ENCODE measurements at regions not wholly inside any gene's neighbourhood (a gene's known extent, or its start where the extent isn't known, plus 50 kb on each side); places are given as distances from the start of the nearest gene placed in this dataset.

DNA sequence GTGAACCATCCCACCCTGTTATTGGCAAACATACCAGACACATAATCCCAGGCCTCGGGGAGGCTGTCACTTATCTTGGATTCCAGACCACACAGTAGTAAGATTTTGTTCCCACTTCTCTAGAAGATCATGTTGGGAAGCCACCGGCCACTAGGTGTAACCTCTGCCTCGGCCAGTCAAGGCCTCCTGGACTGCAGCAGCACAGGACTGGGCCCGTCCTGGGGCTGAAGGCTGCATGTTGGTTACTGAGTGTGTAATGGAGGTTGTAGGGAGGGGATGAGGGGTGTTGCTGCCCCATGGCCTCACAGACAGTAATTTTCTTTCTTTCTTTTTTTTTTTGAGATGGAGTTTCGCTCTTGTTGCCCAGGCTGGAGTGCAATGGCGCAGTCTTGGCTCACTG is 92.4 kb upstream of the SYT13 start:
- TF ChIP-seq, protein P1, sequence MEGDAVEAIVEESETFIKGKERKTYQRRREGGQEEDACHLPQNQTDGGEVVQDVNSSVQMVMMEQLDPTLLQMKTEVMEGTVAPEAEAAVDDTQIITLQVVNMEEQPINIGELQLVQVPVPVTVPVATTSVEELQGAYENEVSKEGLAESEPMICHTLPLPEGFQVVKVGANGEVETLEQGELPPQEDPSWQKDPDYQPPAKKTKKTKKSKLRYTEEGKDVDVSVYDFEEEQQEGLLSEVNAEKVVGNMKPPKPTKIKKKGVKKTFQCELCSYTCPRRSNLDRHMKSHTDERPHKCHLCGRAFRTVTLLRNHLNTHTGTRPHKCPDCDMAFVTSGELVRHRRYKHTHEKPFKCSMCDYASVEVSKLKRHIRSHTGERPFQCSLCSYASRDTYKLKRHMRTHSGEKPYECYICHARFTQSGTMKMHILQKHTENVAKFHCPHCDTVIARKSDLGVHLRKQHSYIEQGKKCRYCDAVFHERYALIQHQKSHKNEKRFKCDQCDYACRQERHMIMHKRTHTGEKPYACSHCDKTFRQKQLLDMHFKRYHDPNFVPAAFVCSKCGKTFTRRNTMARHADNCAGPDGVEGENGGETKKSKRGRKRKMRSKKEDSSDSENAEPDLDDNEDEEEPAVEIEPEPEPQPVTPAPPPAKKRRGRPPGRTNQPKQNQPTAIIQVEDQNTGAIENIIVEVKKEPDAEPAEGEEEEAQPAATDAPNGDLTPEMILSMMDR (IDR thresholded peaks at IDR 0.05; ENCODE audit: insufficient read depth, low read depth, low read length): no peak
- no peak for TF ChIP-seq EZH2 (IDR thresholded peaks at IDR 0.05; ENCODE audit: insufficient read depth, low read length)
